Adrenal gland (tissue), 5 donors: ENCODE measurements at regions not wholly inside any gene's neighbourhood (a gene's known extent, or its start where the extent isn't known, plus 50 kb on each side); places are given as distances from the start of the nearest gene placed in this dataset.

Source experiments
- POLR2A ChIP-seq, 2 donors: fragments of 450-650 bp; IDR thresholded peaks; one replicate each; pipeline ENCODE4 v1.6.1; 2017; ENCODE audit warnings: antibody characterized with exemption in 2 of 2, mild to moderate bottlenecking in 2 of 2, moderate library complexity in 1 of 2
- TF ChIP-seq, protein P1 (sequence below), 6 experiments: fragments of 450-650 bp in 4 of 6; fragments of 200-600 bp in 2 of 6; sonication (generic) in 1 of 6; IDR thresholded peaks; 1 replicate in 5 of 6; 2 replicates in 1 of 6; pipeline versions ENCODE4 v1.5.1 to v1.8.0; 2016 to 2021; ENCODE audit warnings: antibody characterized with exemption in 6 of 6, mild to moderate bottlenecking in 2 of 6, moderate library complexity in 1 of 6
- donor health status: DM: no; HTN: no; CAD: no.

DNA sequence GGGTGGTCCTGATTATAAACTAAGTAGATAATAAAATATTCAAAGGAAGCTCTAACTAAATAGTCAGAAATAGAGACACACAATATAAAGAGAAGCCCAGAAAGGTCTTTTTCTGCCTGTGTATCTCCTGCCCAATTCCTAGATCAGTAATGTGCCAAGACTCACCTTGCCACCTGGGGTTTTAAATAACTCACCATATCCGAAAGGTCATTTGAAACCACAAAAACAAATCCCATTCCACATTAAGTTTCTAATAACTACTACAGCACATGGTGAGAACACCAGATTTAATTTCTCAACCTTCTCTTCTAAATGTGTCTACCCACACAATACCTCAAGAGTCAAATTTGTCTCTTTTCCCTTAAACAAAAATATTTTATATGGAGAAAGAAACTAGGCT is 75.2 kb downstream of the ZNF608 start:
- TF ChIP-seq, protein P1, sequence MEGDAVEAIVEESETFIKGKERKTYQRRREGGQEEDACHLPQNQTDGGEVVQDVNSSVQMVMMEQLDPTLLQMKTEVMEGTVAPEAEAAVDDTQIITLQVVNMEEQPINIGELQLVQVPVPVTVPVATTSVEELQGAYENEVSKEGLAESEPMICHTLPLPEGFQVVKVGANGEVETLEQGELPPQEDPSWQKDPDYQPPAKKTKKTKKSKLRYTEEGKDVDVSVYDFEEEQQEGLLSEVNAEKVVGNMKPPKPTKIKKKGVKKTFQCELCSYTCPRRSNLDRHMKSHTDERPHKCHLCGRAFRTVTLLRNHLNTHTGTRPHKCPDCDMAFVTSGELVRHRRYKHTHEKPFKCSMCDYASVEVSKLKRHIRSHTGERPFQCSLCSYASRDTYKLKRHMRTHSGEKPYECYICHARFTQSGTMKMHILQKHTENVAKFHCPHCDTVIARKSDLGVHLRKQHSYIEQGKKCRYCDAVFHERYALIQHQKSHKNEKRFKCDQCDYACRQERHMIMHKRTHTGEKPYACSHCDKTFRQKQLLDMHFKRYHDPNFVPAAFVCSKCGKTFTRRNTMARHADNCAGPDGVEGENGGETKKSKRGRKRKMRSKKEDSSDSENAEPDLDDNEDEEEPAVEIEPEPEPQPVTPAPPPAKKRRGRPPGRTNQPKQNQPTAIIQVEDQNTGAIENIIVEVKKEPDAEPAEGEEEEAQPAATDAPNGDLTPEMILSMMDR (IDR thresholded peaks at IDR 0.05), result no peak
- no peak for TF ChIP-seq POLR2A (IDR thresholded peaks at IDR 0.05)
